ENCODE measurements at regions not wholly inside any gene's neighbourhood (a gene's known extent, or its start where the extent isn't known, plus 50 kb on each side); places are given as distances from the start of the nearest gene placed in this dataset.

DNA sequence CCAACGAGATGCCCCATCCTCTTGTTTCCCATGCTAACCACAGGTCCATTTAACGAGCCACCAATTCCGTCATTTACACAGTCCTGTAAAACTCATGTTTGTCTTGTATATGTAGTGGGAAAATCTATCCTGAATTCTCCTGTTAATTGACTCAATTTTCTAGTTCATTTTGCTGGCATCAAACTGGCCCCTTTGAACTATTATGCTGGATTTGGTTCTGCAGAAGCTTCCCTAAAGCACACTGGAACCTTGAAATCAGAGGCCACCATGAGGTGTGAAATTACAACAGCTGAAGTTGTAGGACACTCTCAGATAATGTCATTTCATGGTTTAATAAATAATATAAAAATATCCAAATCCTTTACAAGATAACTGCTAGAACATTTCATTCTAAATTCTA is 129.8 kb upstream of the AKR1E2 start:
- TF ChIP-seq, protein P1, sequence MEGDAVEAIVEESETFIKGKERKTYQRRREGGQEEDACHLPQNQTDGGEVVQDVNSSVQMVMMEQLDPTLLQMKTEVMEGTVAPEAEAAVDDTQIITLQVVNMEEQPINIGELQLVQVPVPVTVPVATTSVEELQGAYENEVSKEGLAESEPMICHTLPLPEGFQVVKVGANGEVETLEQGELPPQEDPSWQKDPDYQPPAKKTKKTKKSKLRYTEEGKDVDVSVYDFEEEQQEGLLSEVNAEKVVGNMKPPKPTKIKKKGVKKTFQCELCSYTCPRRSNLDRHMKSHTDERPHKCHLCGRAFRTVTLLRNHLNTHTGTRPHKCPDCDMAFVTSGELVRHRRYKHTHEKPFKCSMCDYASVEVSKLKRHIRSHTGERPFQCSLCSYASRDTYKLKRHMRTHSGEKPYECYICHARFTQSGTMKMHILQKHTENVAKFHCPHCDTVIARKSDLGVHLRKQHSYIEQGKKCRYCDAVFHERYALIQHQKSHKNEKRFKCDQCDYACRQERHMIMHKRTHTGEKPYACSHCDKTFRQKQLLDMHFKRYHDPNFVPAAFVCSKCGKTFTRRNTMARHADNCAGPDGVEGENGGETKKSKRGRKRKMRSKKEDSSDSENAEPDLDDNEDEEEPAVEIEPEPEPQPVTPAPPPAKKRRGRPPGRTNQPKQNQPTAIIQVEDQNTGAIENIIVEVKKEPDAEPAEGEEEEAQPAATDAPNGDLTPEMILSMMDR (optimal IDR thresholded peaks at IDR 0.05 in 1 of 3, IDR thresholded peaks at IDR 0.05 in 1 of 3, conservative IDR thresholded peaks at IDR 0.05 in 1 of 3; ENCODE audit: extremely low read depth in 1 of 3, insufficient read depth in 2 of 3, low read length in 3 of 3) = no peak
- TF ChIP-seq EZH2 (IDR thresholded peaks at IDR 0.05; ENCODE audit: low read length) = no peak

Data from keratinocyte (primary cell).